Ovary (tissue), 7 donors: ENCODE measurements at regions not wholly inside any gene's neighbourhood (a gene's known extent, or its start where the extent isn't known, plus 50 kb on each side); places are given as distances from the start of the nearest gene placed in this dataset.

ENCODE experiments used
- DNase-seq, 5 donors: peaks; one replicate each; pipeline ENCODE4 v3.0.0-alpha.2; 2019 to 2020
- H3K27ac ChIP-seq, 2 donors: fragments of 200-600 bp; one replicate each; pipeline versions ENCODE4 v1.5.1 to v1.8.0; 2019 to 2022
- H3K27me3 ChIP-seq: fragments of 200-600 bp; one replicate; pipeline ENCODE4 v1.8.0; 2022
- H3K36me3 ChIP-seq: fragments of 200-600 bp; sonication (generic); one replicate; pipeline ENCODE4 v1.5.1; 2019
- H3K4me1 ChIP-seq: one replicate; pipeline ENCODE4 v1.8.1; 2013; ENCODE audit warnings: mild to moderate bottlenecking, moderate library complexity; ENCODE audit not compliant: insufficient read depth
- H3K4me3 ChIP-seq: fragments of 200-600 bp; sonication (generic); one replicate; pipeline ENCODE4 v1.5.1; 2017
- H3K9me3 ChIP-seq, 2 donors: fragments of 200-600 bp in 1 of 2; sonication (generic) in 1 of 2; one replicate each; pipeline versions ENCODE4 v1.5.1 to v1.8.1; 2013 to 2019; ENCODE audit warnings: mild to moderate bottlenecking in 1 of 2, moderate library complexity in 1 of 2
- EP300 ChIP-seq: sonication (generic); formaldehyde crosslinking; IDR thresholded peaks from one replicate; pipeline ENCODE4 v1.6.1; 2017; ENCODE audit warnings: antibody characterized with exemption
- POLR2A ChIP-seq: fragments of 450-650 bp; IDR thresholded peaks from one replicate; pipeline ENCODE4 v1.6.1; 2017; ENCODE audit warnings: antibody characterized with exemption, mild to moderate bottlenecking, moderate library complexity
- WGBS, 3 donors: extraction: QIAGEN DNeasy Blood & Tissue Kit in 1 of 3; methylation state at CpG; one replicate each; pipeline versions ENCODE4 v1.1.5 to v1.1.7; 2013 to 2017; 5-methylcytosine and 5-hydroxymethylcytosine counted together
- intact Hi-C, 4 donors: fragments of 100-400 bp; cut with DNase I; formaldehyde crosslinking; loops; one replicate each; pipeline versions ENCODE4 v1.11.0 to v1.15.1; 2022 to 2023
- TF ChIP-seq, protein P1 (sequence below), 3 donors: fragments of 450-650 bp in 2 of 3; fragments of 200-600 bp in 1 of 3; IDR thresholded peaks; one replicate each; pipeline versions ENCODE4 v1.5.1 to v1.8.0; 2016 to 2022; ENCODE audit warnings: antibody characterized with exemption in 3 of 3, mild to moderate bottlenecking in 1 of 3
- donor health status: DM: no; HTN: no; CAD: no; lungs with moderate emphysema.
- donor health status: DM: no; HTN: no; CAD: no.
- donor health status: Bipolar disorder and iron deficiency.
- donor health status: DM: no; HTN: no; CAD: no.
- donor health status: DM: yes; HTN: yes; CAD: no.

DNA sequence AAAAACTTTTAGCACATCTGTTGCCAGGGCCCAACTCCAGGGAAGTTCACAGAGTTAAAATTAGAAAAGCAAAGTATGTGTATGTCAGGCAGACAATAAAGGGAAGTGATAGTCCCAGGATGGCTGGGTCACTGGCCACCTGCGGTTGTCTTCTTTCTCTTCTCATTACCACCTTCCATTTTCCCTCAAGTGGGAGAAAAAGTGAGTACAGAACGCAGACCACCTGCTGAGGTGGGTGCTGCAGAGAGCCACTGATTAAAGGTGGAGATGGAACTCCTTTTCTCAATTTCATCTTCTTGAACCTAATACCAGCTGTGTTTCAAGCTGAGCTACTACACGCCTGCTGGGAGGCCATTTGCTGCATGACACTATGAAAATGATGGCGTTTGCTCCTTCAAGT is 88.8 kb upstream of the PDE4B start:
- H3K27me3 ChIP-seq: no peaks in the 10 kb centered on the region
- no peaks in the 10 kb centered on the region for H3K36me3 ChIP-seq
- WGBS, 3 donors: 64 to 72% (median 64%) methylated on average over 4 of the region's 4 CpGs
- H3K4me1 ChIP-seq: no peaks in the 10 kb centered on the region
- DNase-seq: no peak
- H3K9me3 ChIP-seq: no peaks in the 10 kb centered on the region
- H3K4me3 ChIP-seq: no peak overlapping the region
- intact Hi-C loops: no loop called here
- no peak overlapping the region for H3K27ac ChIP-seq
- TF ChIP-seq, protein P1, sequence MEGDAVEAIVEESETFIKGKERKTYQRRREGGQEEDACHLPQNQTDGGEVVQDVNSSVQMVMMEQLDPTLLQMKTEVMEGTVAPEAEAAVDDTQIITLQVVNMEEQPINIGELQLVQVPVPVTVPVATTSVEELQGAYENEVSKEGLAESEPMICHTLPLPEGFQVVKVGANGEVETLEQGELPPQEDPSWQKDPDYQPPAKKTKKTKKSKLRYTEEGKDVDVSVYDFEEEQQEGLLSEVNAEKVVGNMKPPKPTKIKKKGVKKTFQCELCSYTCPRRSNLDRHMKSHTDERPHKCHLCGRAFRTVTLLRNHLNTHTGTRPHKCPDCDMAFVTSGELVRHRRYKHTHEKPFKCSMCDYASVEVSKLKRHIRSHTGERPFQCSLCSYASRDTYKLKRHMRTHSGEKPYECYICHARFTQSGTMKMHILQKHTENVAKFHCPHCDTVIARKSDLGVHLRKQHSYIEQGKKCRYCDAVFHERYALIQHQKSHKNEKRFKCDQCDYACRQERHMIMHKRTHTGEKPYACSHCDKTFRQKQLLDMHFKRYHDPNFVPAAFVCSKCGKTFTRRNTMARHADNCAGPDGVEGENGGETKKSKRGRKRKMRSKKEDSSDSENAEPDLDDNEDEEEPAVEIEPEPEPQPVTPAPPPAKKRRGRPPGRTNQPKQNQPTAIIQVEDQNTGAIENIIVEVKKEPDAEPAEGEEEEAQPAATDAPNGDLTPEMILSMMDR (IDR thresholded peaks at IDR 0.05): no peak
- TF ChIP-seq EP300: no peak
- no peak for TF ChIP-seq POLR2A

DNA sequence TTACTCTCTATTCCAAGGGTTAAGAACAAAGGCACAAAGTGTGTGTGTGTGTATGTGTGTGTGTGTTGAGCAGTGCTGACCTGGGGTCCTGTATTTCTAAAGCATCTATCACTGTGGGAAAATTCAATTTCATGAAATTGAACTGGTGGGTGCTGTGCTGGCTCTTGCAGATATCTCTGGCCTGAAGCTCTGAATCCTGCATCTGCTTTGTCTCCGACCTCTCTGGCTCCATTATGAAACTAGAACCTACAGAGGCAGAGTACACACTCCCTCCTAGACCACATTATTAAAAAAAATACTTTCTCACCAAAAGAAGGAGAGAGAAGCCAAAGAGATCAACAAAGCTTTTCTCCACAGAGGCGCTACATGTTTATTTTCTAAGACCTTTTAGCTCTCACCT is 88.4 kb upstream of the PDE4B start:
- WGBS, 3 donors: 52 to 80% (median 73%) methylated on average over 2 of the region's 2 CpGs
- no peak for DNase-seq
- no peaks in the 10 kb centered on the region for H3K27me3 ChIP-seq
- H3K4me3 ChIP-seq: no peak overlapping the region
- no peak for TF ChIP-seq POLR2A
- no peak for TF ChIP-seq EP300
- TF ChIP-seq, protein P1 (IDR thresholded peaks at IDR 0.05): no peak
- intact Hi-C loops: no loop called here
- no peak overlapping the region for H3K27ac ChIP-seq
- H3K4me1 ChIP-seq: no peaks in the 10 kb centered on the region
- H3K36me3 ChIP-seq: no peaks in the 10 kb centered on the region
- H3K9me3 ChIP-seq: no peaks in the 10 kb centered on the region

DNA sequence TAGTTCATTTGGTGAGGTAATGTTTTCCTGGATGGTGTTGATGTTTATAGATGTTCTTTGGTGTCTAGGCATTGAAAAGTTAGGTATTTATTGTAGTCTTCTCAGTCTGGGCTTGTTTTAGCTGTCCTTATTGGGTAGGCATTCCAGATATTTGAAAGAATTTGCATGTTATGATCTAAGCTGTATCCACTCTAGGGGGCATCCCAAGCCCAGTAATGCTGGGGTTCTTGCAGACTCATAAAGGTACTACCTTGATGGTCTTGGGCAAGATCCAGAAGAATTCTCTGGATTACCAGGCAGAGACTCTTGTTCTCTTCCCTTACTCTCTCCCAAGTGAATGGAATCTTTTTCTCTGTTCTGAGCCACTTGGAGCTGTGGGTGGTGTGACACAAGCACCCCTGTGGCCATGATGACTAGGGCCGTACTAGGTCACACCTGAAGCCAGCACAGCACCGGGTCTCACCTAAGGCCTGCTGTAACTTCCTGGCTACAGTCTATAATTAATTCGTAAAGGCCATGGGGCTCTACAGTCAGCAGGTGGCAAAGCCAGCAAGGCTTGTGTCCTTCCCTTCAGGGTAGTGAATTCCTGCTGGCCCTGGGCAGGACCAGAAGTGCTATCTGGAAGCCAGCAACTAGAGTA is 74.8 kb upstream of the PDE4B start:
- no peaks in the 10 kb centered on the region for H3K9me3 ChIP-seq
- DNase-seq: no peak
- H3K4me3 ChIP-seq: no peak overlapping the region
- intact Hi-C loops: no loop called here
- H3K36me3 ChIP-seq: no peaks in the 10 kb centered on the region
- 88 to 97% (median 90%) methylated on average over 3 of the region's 3 CpGs for WGBS, 3 donors
- no peaks in the 10 kb centered on the region for H3K4me1 ChIP-seq
- H3K27me3 ChIP-seq: no peaks in the 10 kb centered on the region
- no peak overlapping the region for H3K27ac ChIP-seq
- TF ChIP-seq EP300 (no peak), POLR2A (no peak)
- TF ChIP-seq, protein P1 (IDR thresholded peaks at IDR 0.05): no peak

DNA sequence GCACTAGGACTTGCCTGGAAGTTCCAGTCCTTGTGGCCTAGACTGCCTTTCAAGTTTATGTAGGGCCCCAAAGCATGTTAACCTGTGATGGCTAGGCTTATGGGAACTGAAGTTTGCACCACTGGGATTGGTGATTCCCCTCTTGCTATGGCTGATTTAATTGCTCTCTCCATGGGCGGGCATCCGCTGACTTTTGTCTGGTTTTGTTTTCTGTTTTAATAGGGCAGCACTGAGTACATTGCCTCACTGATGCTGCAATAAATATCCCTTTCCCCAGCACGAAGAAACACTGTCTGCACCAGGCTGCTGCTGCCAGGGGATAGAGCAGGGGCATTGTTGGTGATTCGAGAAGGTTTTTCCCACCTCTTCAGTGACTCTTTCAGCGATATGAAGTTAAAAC is 73.3 kb upstream of the PDE4B start:
- no peak overlapping the region for H3K27ac ChIP-seq
- no peak for DNase-seq
- intact Hi-C loops: no loop called here
- H3K36me3 ChIP-seq: no peaks in the 10 kb centered on the region
- 63 to 85% (median 82%) methylated on average over 5 of the region's 5 CpGs for WGBS, 3 donors
- no peak overlapping the region for H3K4me3 ChIP-seq
- no peaks in the 10 kb centered on the region for H3K27me3 ChIP-seq
- no peaks in the 10 kb centered on the region for H3K4me1 ChIP-seq
- TF ChIP-seq EP300: no peak
- no peak for TF ChIP-seq POLR2A
- TF ChIP-seq, protein P1 (IDR thresholded peaks at IDR 0.05): no peak
- H3K9me3 ChIP-seq: no peaks in the 10 kb centered on the region
